Body of pancreas (tissue), 4 donors: ENCODE measurements at regions not wholly inside any gene's neighbourhood (a gene's known extent, or its start where the extent isn't known, plus 50 kb on each side); places are given as distances from the start of the nearest gene placed in this dataset.

Experiments
- ATAC-seq: fragments of 150-250 bp; one replicate; pipeline ENCODE4 v1.9.1; 2016
- DNase-seq, 4 donors: peaks; one replicate each; pipeline ENCODE4 v3.0.0-alpha.2; 2019
- H3K27ac ChIP-seq, 4 donors: fragments of 200-600 bp; sonication (generic); 1 replicate in 3 of 4; 2 replicates in 1 of 4; pipeline versions ENCODE4 v1.5.1 to v1.6.1; 2016 to 2019; ENCODE audit warnings: mild to moderate bottlenecking in 1 of 4, mixed read lengths in 1 of 4, moderate library complexity in 1 of 4
- H3K27me3 ChIP-seq, 2 donors: fragments of 200-600 bp; sonication (generic); one replicate each; pipeline ENCODE4 v1.6.0; 2016; ENCODE audit warnings: mild to moderate bottlenecking in 1 of 2
- H3K36me3 ChIP-seq, 2 donors: fragments of 200-600 bp; sonication (generic); replicated peaks in 1 of 2; 2 replicates each; pipeline ENCODE4 v1.5.1; 2016; ENCODE audit warnings: low read depth in 2 of 2; ENCODE audit not compliant: insufficient read depth in 1 of 2
- H3K4me1 ChIP-seq: fragments of 200-600 bp; sonication (generic); one replicate; pipeline ENCODE4 v1.6.0; 2016
- H3K4me3 ChIP-seq, 2 donors: fragments of 200-600 bp; sonication (generic); 1 replicate in 1 of 2; 2 replicates in 1 of 2; pipeline ENCODE4 v1.5.1; 2016 to 2019
- H3K9me3 ChIP-seq, 3 donors: fragments of 200-600 bp; sonication (generic); 1 replicate in 2 of 3; 2 replicates in 1 of 3; pipeline ENCODE4 v1.5.1; 2016
- CTCF ChIP-seq, 7 experiments: fragments of 450-650 bp in 4 of 7; fragments of 200-600 bp in 3 of 7; sonication (generic) in 3 of 7; IDR thresholded peaks; one replicate each; pipeline ENCODE4 v1.5.1; 2016 to 2019; ENCODE audit warnings: antibody characterized with exemption in 7 of 7
- POLR2A ChIP-seq, 3 donors: fragments of 450-650 bp; IDR thresholded peaks; one replicate each; pipeline ENCODE4 v1.6.1; 2016; ENCODE audit warnings: antibody characterized with exemption in 3 of 3, mild to moderate bottlenecking in 2 of 3
- WGBS, 2 donors: methylation state at CpG; one replicate each; pipeline ENCODE4 v1.1.5; 2017; 5-methylcytosine and 5-hydroxymethylcytosine counted together
- intact Hi-C: fragments of 100-400 bp; cut with DNase I; formaldehyde crosslinking; loops from one replicate; pipeline ENCODE4 v1.15.1; 2023

DNA sequence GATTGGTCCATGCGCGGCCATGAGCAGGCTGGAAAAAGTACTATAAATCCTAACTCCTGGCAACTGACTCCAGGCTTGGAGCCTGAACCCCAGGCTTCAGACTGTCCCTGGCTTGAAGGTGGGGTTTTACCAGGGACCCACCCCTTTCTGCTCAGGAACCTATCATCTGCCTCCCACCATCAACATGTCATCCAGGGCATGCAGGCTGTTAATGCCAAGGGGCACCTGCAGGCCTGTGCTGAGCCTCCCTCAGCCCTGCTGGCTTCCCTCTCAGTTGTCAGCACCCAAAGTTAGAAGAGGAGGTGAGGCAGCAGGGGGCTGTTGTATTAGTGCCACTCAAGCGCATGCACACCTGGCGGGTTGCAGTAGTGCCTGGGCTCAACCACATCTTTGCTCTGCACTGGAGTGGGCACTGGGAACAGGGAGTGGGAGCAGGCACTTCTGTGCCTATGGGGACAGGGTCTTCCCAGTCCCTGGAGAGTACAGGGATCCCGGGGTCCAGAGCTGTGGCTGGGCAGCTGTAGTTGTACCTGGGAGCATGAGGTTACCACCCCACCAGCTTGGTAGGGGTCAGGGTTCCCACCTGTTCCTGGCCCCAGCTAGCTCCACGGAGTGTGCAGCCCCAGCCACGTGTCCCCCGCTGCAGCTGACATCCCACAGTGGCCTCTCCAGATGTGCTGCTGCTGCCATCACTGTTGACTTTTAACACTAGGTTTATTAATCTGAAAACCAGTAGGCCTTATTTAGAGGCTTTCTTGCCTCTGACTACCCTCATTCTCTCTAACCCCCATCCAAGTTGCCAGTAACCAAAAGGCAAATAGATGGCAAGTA, 306.2 kb upstream of the RIOK2 start:
- no peak for TF ChIP-seq CTCF (IDR thresholded peaks at IDR 0.05)
- no peak for TF ChIP-seq POLR2A (IDR thresholded peaks at IDR 0.05)
- Histone ChIP-seq H3K4me3 (no peak overlapping the region), H3K9me3 (no peaks in the 10 kb centered on the region), H3K27me3 (no peaks in the 10 kb centered on the region), H3K36me3 (no peaks in the 10 kb centered on the region), H3K27ac (no peak overlapping the region), H3K4me1 (no peaks in the 10 kb centered on the region)
- DNase-seq (no peak), ATAC-seq (no peak)
- intact Hi-C loops, result no loop called here
- WGBS, 2 donors, result 83 to 86% methylated on average over 6 to 7 of the region's 8 CpGs

DNA sequence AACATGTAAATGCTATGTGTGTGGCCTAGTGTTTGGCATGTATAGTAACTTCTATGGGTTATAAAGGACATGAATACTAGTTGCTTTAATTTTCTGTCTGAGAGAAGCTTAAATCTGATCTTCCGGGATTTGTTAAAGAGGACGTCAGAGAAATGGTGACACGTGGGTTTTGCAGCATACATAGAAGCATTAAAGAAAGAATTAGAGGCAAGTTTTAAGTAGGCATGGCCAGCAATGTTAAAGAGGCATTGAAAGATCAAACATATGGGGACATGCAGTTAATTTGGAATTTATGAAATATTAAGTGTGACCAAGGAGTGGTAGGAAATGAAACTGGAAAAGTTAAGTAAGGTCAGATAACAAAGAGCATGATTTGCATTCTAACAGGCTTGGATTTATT, 311.4 kb upstream of the RIOK2 start:
- Histone ChIP-seq H3K27me3 (no peaks in the 10 kb centered on the region), H3K4me3 (no peak overlapping the region), H3K4me1 (no peaks in the 10 kb centered on the region), H3K9me3 (no peaks in the 10 kb centered on the region), H3K27ac (no peak overlapping the region), H3K36me3 (no peaks in the 10 kb centered on the region)
- WGBS, 2 donors, result 72 to 76% methylated on average over 3 of the region's 3 CpGs
- intact Hi-C loops, result no loop called here
- ATAC-seq, result no peak
- TF ChIP-seq POLR2A (IDR thresholded peaks at IDR 0.05), result no peak
- TF ChIP-seq CTCF (IDR thresholded peaks at IDR 0.05), result no peak
- DNase-seq, result no peak

DNA sequence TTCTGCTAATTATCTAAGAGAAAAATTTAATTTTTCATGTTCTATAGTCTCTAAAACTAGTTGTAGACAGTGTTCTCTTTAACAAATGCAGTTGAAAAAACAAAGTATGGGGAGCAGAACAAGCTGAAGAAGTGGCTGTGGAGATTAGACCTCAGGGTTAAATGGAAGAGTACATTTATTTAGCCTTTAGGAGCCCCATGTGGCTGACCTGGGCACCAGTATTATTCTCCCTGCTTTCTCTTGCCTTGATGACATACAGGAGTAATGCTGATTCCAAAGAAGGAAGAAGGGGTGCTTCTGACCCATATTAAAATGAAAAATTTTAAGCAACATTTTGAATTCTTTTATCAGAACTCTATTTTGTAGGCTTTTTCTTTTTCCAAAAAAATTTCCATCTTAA, 312.3 kb upstream of the RIOK2 start:
- no peaks in the 10 kb centered on the region for H3K4me1 ChIP-seq
- no peak overlapping the region for H3K4me3 ChIP-seq
- H3K9me3 ChIP-seq, result no peaks in the 10 kb centered on the region
- H3K27me3 ChIP-seq, result no peaks in the 10 kb centered on the region
- TF ChIP-seq POLR2A (IDR thresholded peaks at IDR 0.05) (no peak), CTCF (IDR thresholded peaks at IDR 0.05) (no peak)
- H3K36me3 ChIP-seq, result no peaks in the 10 kb centered on the region
- ATAC-seq (no peak), DNase-seq (no peak)
- intact Hi-C loops, result no loop called here
- H3K27ac ChIP-seq, result no peak overlapping the region

- intact Hi-C loops, result no loop called here
- Histone ChIP-seq H3K4me3 (no peak overlapping the region), H3K4me1 (no peaks in the 10 kb centered on the region), H3K27ac (no peak overlapping the region), H3K27me3 (no peaks in the 10 kb centered on the region), H3K9me3 (no peaks in the 10 kb centered on the region), H3K36me3 (no peaks in the 10 kb centered on the region)
- 38 to 52% methylated on average over 2 of the region's 2 CpGs for WGBS, 2 donors
- no peak for DNase-seq
- no peak for ATAC-seq
- TF ChIP-seq CTCF (IDR thresholded peaks at IDR 0.05) (no peak), POLR2A (IDR thresholded peaks at IDR 0.05) (no peak)
Measured at GRCh38 chr5:97496037-97496436, 313.0 kb upstream of the RIOK2 start.

GRCh38 chr5:97498657-97499056, 315.6 kb upstream of the RIOK2 start:
- DNase-seq (no peak), ATAC-seq (no peak)
- H3K4me1 ChIP-seq, result no peaks in the 10 kb centered on the region
- WGBS, 2 donors, result 84 to 91% methylated on average over 1 of the region's 1 CpG
- H3K27ac ChIP-seq, result no peak overlapping the region
- no peaks in the 10 kb centered on the region for H3K36me3 ChIP-seq
- H3K9me3 ChIP-seq, result no peaks in the 10 kb centered on the region
- TF ChIP-seq POLR2A (IDR thresholded peaks at IDR 0.05), result no peak
- no peak for TF ChIP-seq CTCF (IDR thresholded peaks at IDR 0.05)
- intact Hi-C loops, result no loop called here
- H3K4me3 ChIP-seq, result no peak overlapping the region
- no peaks in the 10 kb centered on the region for H3K27me3 ChIP-seq
